Pancreas (tissue), 10 donors: ENCODE measurements at regions not wholly inside any gene's neighbourhood (a gene's known extent, or its start where the extent isn't known, plus 50 kb on each side); places are given as distances from the start of the nearest gene placed in this dataset.
A peak's percentile ranks its signal among the peaks of the same experiment; 100 is the strongest.

ENCODE experiments used
- ATAC-seq, 4 donors: fragments of 200-7000 bp; cut with Tn5 transposase; one replicate each; pipeline versions ENCODE4 v1.8.0 to v1.9.1; 2020; ENCODE audit warnings: mild to moderate bottlenecking in 4 of 4, moderate library complexity in 4 of 4
- DNase-seq, 6 donors: peaks; one replicate each; pipeline ENCODE4 v3.0.0-alpha.2; 2020
- FAIRE-seq: peaks from 2 replicates; lab custom pipeline; 2012; peaks lifted over from hg19 to GRCh38; lab: Jason Lieb, UNC
- H3K27ac ChIP-seq, 4 donors: fragments of 200-600 bp; sonication (generic); 1 replicate in 3 of 4; 2 replicates in 1 of 4; pipeline versions ENCODE4 v1.5.0 to v1.8.0; 2020
- H3K27me3 ChIP-seq, 4 donors: fragments of 200-600 bp; one replicate each; pipeline ENCODE4 v1.8.0; 2021
- H3K36me3 ChIP-seq, 3 donors: fragments of 200-600 bp; sonication (generic) in 1 of 3; one replicate each; pipeline versions ENCODE4 v1.5.0 to v1.8.0; 2020 to 2021
- H3K4me1 ChIP-seq, 3 donors: fragments of 200-600 bp; one replicate each; pipeline ENCODE4 v1.8.0; 2021
- H3K4me3 ChIP-seq, 4 donors: fragments of 200-600 bp; sonication (generic) in 2 of 4; one replicate each; pipeline versions ENCODE4 v1.5.0 to v1.8.0; 2020 to 2021
- H3K9me3 ChIP-seq, 4 donors: fragments of 200-600 bp; one replicate each; pipeline ENCODE4 v1.8.0; 2021
- CTCF ChIP-seq, 4 donors: fragments of 200-600 bp; sonication (generic) in 3 of 4; IDR thresholded peaks; one replicate each; pipeline versions ENCODE4 v1.5.0 to v1.8.0; 2021; ENCODE audit warnings: antibody characterized with exemption in 4 of 4
- WGBS, 2 donors: extraction: QIAGEN DNeasy Blood & Tissue Kit; methylation state at CpG; one replicate each; pipeline ENCODE4 v1.1.7; 2013; 5-methylcytosine and 5-hydroxymethylcytosine counted together
- intact Hi-C, 3 donors: fragments of 100-400 bp; cut with DNase I; formaldehyde crosslinking; loops; one replicate each; pipeline versions ENCODE4 v1.11.1 to v1.14.2; 2022
- donor health status: healthy with polysubstance abuse.
- donor health status: DM: no; HTN: no; CAD: no; lungs with moderate emphysema.
- donor health status: DM: no; HTN: no; CAD: no.
- donor health status: control.
- donor health status: control.
- donor health status: Bipolar disorder and iron deficiency.
- donor health status: DM: yes; HTN: yes; CAD: no.
- donor health status: DM: no; HTN: no; CAD: no.
- donor health status: DM: no; HTN: no; CAD: no.
- donor health status: DM: yes; HTN: yes; CAD: no.

DNA sequence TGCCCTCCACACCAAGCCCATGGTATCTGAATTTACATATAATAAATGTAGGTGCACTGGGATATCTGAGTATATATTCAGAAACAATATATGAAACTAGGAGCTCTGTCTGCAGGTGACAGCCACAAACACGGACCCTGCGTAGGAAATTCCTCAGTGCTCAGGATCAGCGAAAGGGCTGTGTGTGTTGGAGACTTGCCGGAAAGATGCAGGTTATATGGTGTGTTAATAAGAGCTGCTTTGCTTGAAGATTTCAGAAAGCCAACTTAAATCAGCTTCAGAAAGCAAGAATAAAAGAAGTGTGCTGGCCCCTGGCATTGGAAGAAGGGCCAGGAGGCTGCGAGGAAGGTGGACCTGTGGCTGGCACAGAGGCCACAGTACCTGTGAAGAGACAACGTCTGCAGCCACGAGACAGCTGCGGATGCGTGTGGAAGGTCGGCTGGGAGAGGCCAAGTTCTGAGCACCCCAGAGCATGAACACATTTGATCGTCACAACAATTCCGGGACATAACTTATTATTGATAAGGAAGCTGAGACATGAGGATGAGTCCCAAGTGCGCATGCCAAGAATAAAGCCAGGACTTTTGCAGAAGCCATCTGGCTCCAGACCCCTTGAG lies 183.2 kb downstream of the DLL1 start:
- no peak for ATAC-seq
- intact Hi-C loops: no loop called here
- H3K36me3 ChIP-seq: no peaks in the 10 kb centered on the region
- DNase-seq: peak in 2 of 6 donors; percentile 1 to 3
- no peaks in the 10 kb centered on the region for H3K4me1 ChIP-seq
- 87 to 93% methylated on average over 13 of the region's 13 CpGs for WGBS, 2 donors
- FAIRE-seq: no peak
- H3K27ac ChIP-seq: no peak overlapping the region
- no peak for TF ChIP-seq CTCF (IDR thresholded peaks at IDR 0.05)
- H3K4me3 ChIP-seq: no peak overlapping the region
- H3K9me3 ChIP-seq: no peaks in the 10 kb centered on the region
- H3K27me3 ChIP-seq: no peaks in the 10 kb centered on the region

DNA sequence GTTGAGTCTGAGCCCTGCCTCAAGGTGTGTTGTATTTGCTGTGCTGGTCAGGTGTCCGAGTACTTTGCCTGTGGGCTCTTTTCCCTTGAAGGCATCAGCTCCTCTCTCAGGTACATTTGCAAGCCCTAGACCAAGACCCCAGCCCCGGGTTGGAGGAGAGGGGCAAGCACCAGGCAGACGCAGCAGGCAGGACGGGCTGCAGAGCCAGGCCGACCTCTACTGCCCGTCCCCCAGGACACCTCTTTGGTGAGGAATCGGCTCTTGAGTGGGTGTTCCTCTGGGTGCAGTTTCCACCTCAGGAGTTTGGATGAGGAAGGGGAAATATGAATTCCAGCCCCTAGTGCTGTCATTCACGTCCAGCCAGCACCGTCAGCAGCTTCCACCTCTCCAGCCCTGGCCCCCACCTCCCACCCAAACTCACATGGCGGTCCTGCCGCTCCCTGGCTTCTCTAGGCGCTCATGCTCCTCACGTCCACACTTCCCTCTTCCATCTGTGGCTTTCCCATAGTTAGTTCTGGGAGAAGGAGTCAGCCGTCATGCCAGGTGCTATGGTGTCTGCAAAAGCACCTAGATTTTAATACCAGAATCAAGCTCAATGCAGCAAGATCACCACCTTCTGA lies 183.9 kb downstream of the DLL1 start:
- TF ChIP-seq CTCF (IDR thresholded peaks at IDR 0.05): no peak
- no peaks in the 10 kb centered on the region for H3K36me3 ChIP-seq
- no peaks in the 10 kb centered on the region for H3K4me1 ChIP-seq
- no peak overlapping the region for H3K4me3 ChIP-seq
- H3K27ac ChIP-seq: no peak overlapping the region
- FAIRE-seq (no peak), DNase-seq (peak in 2 of 6 donors; percentile 19 to 35), ATAC-seq (no peak)
- H3K9me3 ChIP-seq: no peaks in the 10 kb centered on the region
- H3K27me3 ChIP-seq: no peaks in the 10 kb centered on the region
- WGBS, 2 donors: 70 to 74% methylated on average over 14 of the region's 14 CpGs
- intact Hi-C loops: no loop called here

DNA sequence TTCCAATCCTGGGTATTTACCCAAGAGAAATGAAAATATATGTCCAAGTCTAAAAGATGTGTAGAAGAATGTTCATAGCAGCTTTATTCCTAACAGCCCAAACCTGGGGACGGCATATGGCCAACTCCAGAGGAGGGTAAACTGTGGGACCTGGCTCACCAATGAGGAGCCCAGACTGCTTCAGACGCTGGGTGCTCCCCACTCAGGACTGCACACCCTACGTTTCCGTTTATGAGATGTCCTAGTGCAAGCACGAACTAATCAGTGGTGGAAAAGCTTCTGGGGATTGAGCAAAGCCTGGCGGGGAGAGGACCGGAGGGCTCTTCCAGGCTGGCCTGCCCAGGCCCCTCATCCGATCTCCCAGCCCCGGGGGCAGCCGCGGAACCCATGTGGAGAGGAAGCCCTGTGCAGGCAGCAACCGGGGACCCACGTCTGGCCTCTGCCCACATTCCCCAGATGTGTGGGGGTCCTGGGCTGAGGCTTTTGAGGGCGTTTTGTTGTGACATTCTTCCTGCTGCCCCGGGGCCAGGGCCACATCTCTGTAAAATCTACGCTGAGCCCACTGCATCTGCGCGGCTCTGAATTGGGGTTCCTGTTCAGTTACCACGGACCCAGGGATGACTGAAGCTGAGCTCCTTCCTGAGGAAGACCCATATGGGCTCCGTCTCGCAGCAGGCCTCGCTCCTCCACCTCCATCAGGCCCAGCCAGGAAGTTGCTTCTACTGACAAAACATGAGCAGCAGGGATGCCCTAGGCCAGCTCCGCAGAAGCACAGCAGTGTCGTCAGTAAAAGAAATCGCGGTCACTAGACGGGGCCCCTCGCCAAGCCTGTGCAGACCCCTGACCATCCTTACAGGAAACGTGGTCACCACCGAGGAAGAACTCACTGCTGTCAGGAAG lies 188.0 kb downstream of the DLL1 start:
- TF ChIP-seq CTCF (IDR thresholded peaks at IDR 0.05): no peak
- intact Hi-C loops: no loop called here
- no peak for ATAC-seq
- FAIRE-seq: no peak
- peak in 3 of 6 donors; percentile 4 to 33 (median 4) for DNase-seq
- Histone ChIP-seq H3K27ac (no peak overlapping the region), H3K9me3 (no peaks in the 10 kb centered on the region), H3K4me1 (no peaks in the 10 kb centered on the region), H3K4me3 (no peak overlapping the region), H3K27me3 (no peaks in the 10 kb centered on the region), H3K36me3 (no peaks in the 10 kb centered on the region)
- 85 to 87% methylated on average over 29 to 30 of the region's 30 CpGs for WGBS, 2 donors

GRCh38 chr6:170102038-170102437 lies 188.8 kb downstream of the DLL1 start:
- DNase-seq (peak in 2 of 6 donors; percentile 6 to 27), FAIRE-seq (no peak)

More at GRCh38 chr6:170102038-170102437, 188.8 kb downstream of the DLL1 start:
- Histone ChIP-seq H3K4me1 (no peaks in the 10 kb centered on the region), H3K27me3 (no peaks in the 10 kb centered on the region), H3K36me3 (no peaks in the 10 kb centered on the region), H3K9me3 (no peaks in the 10 kb centered on the region), H3K27ac (no peak overlapping the region), H3K4me3 (no peak overlapping the region)
- no peak for TF ChIP-seq CTCF (IDR thresholded peaks at IDR 0.05)
- intact Hi-C loops: no loop called here
- 85% methylated on average over 7 of the region's 7 CpGs for WGBS, 2 donors
- ATAC-seq: no peak
